NCI-H345 (cell line): ENCODE measurements at regions not wholly inside any gene's neighbourhood (a gene's known extent, or its start where the extent isn't known, plus 50 kb on each side); places are given as distances from the start of the nearest gene placed in this dataset.

ENCODE experiments used
- DNase-seq: peaks from one replicate; lab custom pipeline; 2025; lab: John Stamatoyannopoulos, UW

- no peak for DNase-seq
These were observed 821.7 kb downstream of the GATA3 start for GRCh38 chr10:8876171-8876570.

- no peak for DNase-seq
These were observed 835.0 kb downstream of the GATA3 start for GRCh38 chr10:8889538-8889937.

- DNase-seq: no peak
These were observed 838.6 kb downstream of the GATA3 start for GRCh38 chr10:8893102-8893501.

- no peak for DNase-seq
These were observed 839.7 kb downstream of the GATA3 start for GRCh38 chr10:8894148-8894547.

- DNase-seq: no peak
These were observed 843.3 kb downstream of the GATA3 start for GRCh38 chr10:8897769-8898168.

- DNase-seq: no peak
These were observed 844.4 kb downstream of the GATA3 start for GRCh38 chr10:8898745-8899330.

- no peak for DNase-seq
These were observed 848.4 kb downstream of the GATA3 start for GRCh38 chr10:8902926-8903325.

GRCh38 chr10:8908013-8908412, 853.5 kb downstream of the GATA3 start:
- DNase-seq: no peak

- no peak for DNase-seq
These were observed 855.8 kb downstream of the GATA3 start for GRCh38 chr10:8910314-8910713.

- DNase-seq: no peak
These were observed 856.5 kb downstream of the GATA3 start for GRCh38 chr10:8911032-8911431.

GRCh38 chr10:8912108-8912507, 857.6 kb downstream of the GATA3 start:
- DNase-seq: no peak

GRCh38 chr10:8913720-8914119, 859.2 kb downstream of the GATA3 start:
- no peak for DNase-seq

- DNase-seq: no peak
These were observed 864.8 kb downstream of the GATA3 start for GRCh38 chr10:8919280-8919679.

GRCh38 chr10:8921568-8921967, 867.1 kb downstream of the GATA3 start:
- DNase-seq: no peak

- no peak for DNase-seq
These were observed 868.6 kb downstream of the GATA3 start for GRCh38 chr10:8923096-8923495.

- no peak for DNase-seq
These were observed 873.2 kb downstream of the GATA3 start for GRCh38 chr10:8927705-8928104.

- no peak for DNase-seq
These were observed 892.0 kb downstream of the GATA3 start for GRCh38 chr10:8946451-8946850.

- no peak for DNase-seq
These were observed 896.5 kb downstream of the GATA3 start for GRCh38 chr10:8950978-8951377.

GRCh38 chr10:8951440-8952089, 897.1 kb downstream of the GATA3 start:
- DNase-seq: no peak

GRCh38 chr10:8956400-8956799, 901.9 kb downstream of the GATA3 start:
- no peak for DNase-seq

GRCh38 chr10:8962249-8962648, 907.8 kb downstream of the GATA3 start:
- no peak for DNase-seq

- no peak for DNase-seq
These were observed 912.6 kb downstream of the GATA3 start for GRCh38 chr10:8967061-8967460.

GRCh38 chr10:8969853-8970252, 915.4 kb downstream of the GATA3 start:
- no peak for DNase-seq

- DNase-seq: no peak
These were observed 921.0 kb downstream of the GATA3 start for GRCh38 chr10:8975535-8975934.
